ENCODE measurements at regions not wholly inside any gene's neighbourhood (a gene's known extent, or its start where the extent isn't known, plus 50 kb on each side); places are given as distances from the start of the nearest gene placed in this dataset.
"Not testable (repeated sequence)": the region's sequence is repeated elsewhere in the genome, so short reads cannot be mapped to it uniquely, and the experiment has no call there.

DNA sequence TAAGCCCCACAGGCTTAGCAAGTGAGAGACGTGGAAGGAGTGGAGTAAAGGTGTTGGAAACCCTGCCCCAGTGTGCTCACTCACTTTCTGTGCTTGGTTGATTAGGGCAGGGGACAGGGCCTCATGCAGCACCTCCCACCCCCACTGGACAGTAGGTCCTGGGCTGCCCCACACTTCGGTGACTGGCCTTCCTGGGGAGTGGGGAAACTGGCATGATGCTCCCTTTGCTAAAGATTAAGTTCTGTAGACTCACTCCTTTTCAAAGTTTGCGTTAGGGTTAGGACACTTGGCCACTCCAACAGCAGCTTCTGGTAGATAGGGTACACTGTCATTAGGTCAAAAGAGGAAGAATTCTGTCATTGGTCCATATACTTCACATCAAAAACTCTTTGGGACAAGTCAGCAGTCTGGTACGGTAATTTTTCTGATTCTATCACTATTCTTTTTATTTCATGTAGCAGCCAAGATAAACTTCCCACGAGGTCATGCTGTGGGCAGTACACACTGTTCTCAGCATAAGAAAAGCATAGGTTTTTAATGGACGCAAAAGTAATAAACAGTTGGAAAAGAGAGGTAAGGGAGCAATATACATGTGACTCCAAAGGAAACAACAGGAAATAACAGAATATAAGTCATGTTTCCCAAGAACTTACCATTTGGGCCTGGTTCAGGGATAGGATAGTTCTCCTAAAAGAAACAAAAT is 106.6 kb upstream of the TERB2 start:
- DNase-seq (ENCODE audit: low read depth in 2 of 2) = not testable (repeated sequence)

DNA sequence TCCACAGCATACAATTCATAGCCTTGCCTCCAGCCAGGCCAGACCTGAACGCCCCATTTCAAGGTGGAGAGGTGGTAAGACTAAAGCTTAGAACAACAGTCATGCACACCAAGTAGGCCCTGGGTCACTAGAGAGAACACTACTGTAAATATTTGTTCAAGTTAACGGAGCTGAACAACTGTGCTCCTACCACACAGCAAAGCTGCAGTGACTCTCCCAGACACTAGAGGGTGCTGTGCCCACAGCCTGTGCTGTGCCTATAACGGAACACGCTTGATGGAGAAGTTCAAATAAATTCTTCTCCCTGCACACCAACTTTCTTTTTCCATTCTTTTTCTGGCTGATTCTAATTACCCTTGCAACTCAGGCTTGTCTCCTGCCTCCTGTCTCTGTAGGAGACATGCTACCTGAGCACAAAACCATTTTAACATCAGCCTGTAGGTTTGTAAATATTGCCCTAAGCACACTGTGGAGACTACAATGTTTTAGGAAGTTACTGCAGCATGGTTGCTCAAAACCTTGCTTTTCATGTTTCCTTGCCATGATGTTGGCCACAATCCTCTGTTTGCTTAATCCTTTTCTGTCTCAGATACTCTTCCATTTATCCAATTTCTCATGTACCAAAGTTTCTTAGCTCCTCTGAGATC is 103.1 kb upstream of the TERB2 start:
- peak; percentile 53 to 64 for DNase-seq (ENCODE audit: low read depth in 2 of 2)

DNA sequence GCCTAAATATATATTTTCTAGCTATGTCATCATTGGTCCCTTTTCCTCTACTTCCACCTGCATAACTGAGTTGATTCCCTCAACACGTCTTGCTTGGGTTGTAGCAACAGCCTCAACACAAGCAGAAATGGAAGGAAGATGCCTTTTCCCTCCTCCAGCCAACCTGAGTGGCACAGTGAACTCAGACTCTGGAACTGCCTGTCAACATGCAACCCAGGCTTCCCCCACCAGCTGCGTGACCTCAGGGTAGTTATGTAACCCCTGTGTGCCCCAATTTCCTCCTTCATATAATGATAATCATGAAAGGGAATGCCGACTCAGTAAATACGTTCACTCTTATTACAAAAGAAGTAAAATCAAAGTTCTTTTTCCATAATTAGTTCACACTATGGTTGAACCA is 101.8 kb upstream of the TERB2 start:
- not testable (repeated sequence) for DNase-seq (ENCODE audit: low read depth in 2 of 2)

GRCh38 chr15:44856284-44856683 is 100.2 kb upstream of the TERB2 start:
- DNase-seq (ENCODE audit: low read depth in 2 of 2) = not testable (repeated sequence)

GRCh38 chr15:44857164-44857710 is 99.2 kb upstream of the TERB2 start:
- DNase-seq (ENCODE audit: low read depth in 2 of 2) = not testable (repeated sequence)

DNA sequence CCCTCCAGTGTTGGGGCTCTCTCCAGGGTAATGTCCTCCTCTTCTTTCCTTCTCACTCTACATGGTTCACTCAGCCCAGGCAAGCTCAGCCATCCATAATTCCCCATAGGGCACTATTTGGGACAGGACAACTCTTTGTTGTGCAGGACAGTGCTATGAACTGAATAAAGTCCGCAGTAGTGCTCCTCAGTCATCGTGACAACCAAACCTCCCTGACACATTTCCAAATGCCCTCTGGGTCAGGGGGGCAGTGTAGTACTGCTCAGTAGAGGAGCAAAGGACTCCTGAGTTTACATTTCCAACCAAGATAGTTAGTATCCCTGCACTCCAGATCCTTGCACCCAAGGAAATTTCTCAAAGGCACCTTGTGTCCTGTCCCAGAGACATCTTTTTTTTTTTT is 97.4 kb upstream of the TERB2 start:
- DNase-seq (ENCODE audit: low read depth in 2 of 2) = not testable (repeated sequence)

DNA sequence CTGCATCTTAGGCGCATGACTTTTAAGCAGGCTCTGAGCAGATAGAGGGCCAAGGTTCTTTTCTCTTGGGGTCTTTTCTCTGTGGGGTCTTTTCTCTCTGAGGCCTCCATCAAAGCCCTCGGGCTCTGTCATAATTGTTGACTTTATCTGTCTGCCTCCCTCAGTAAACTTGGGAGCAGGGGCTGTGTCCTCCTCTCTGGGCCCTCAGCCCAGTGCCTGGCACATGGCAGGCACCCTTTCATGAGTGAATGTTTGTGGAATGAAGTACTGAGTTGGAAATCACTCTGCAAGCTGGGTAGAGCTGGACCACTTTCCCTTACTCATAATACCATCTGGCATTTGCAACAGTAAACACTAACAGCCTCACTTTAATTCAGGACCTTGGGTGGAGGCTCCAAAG is 96.3 kb upstream of the TERB2 start:
- DNase-seq (ENCODE audit: low read depth in 2 of 2) = not testable (repeated sequence)

- no peak for DNase-seq (ENCODE audit: low read depth in 2 of 2)
Observed at GRCh38 chr15:44861439-44861910, 95.0 kb upstream of the TERB2 start.

DNA sequence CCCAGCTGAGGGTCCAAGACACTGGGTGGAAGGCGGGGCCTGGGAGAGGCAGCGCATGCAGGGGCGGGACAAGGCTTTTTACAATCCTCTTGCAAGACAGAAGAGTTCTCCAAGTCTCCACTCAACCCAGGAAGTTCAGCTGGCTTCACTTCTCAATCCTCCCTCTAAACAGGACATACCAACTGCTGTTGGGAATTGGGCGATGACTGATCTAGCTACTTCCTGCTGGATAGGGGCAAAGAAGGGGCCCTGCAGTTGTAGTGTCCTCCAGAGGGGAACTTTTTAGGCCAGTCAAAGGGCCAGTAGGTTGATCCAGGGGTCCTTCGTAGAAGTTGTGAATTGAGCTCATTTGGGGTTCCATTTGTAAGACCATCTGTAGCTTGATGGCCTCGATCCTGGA is 94.6 kb upstream of the TERB2 start:
- no peak for DNase-seq (ENCODE audit: low read depth in 2 of 2)

GRCh38 chr15:44862866-44863265 is 93.6 kb upstream of the TERB2 start:
- not testable (repeated sequence) for DNase-seq (ENCODE audit: low read depth in 2 of 2)

DNA sequence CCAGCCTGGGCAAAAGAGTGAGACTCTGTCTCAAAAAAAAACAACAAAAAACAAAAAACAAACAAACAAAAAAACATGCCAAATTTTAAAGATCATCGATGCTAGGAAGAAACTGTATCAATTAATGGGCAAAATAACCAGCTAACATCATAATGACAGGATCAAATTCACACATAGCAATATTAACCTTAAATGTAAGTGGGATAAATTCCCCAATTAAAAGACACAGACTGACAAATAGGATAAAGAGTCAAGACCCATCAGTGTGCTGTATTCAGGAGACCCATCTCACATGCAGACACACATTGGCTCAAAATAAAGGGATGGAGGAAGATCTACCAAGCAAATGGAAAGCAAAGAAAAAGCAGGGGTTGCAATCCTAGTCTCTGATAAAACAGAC is 88.4 kb upstream of the TERB2 start:
- not testable (repeated sequence) for DNase-seq (ENCODE audit: low read depth in 2 of 2)

- not testable (repeated sequence) for DNase-seq (ENCODE audit: low read depth in 2 of 2)
Observed at GRCh38 chr15:44870125-44870524, 86.4 kb upstream of the TERB2 start.

DNA sequence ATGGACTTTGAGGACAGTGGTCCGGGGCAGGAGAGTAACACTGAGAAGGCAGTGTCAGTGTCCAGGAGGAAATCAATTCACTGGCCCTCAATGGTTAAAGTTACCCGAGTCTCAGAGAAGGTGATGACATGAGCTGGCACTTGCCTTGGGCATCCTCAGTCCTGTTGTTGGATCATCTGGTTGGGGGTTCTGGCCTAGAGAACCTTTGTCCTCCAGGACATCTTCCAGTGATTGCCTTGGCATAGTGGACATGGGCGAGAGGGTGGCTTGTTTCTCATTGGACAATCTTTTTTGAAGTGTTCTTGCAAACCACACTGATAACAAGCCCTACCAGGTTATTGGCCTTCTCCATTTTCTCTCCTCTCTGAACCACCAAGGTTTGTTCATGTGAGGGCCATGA is 83.4 kb upstream of the TERB2 start:
- no peak for DNase-seq (ENCODE audit: low read depth in 2 of 2)

- DNase-seq (ENCODE audit: low read depth in 2 of 2) = no peak
Observed at GRCh38 chr15:44879066-44879465, 77.4 kb upstream of the TERB2 start.

GRCh38 chr15:44882499-44882968 is 74.0 kb upstream of the TERB2 start:
- DNase-seq (ENCODE audit: low read depth in 2 of 2) = peak; percentile 31

GRCh38 chr15:44883199-44883877 is 73.1 kb upstream of the TERB2 start:
- DNase-seq (ENCODE audit: low read depth in 2 of 2) = no peak

- DNase-seq (ENCODE audit: low read depth in 2 of 2) = not testable (repeated sequence)
Observed at GRCh38 chr15:44898890-44899651, 57.4 kb upstream of the TERB2 start.

GRCh38 chr15:44899775-44900174 is 56.7 kb upstream of the TERB2 start:
- not testable (repeated sequence) for DNase-seq (ENCODE audit: low read depth in 2 of 2)

DNA sequence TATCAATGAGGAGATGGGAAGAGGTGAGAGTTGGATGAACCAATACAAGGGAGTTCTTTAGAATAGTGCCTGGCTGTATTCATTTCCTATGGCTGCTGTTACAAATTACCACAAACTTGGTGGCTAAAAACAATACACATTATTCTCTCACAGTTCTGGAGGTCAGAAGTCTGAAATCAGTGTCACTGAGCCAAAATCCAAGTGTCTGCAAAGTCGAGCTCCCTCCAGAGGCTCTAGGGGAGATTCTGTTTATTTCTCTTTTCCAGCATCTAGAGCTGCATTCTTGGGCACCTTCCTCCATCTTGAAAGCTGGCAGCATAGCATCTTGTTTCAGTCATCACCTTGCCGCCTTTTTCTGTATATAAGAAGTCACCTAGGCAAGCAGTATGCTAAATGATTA is 55.7 kb upstream of the TERB2 start:
- DNase-seq (ENCODE audit: low read depth in 2 of 2) = not testable (repeated sequence)

GRCh38 chr15:44903281-44903680 is 53.2 kb upstream of the TERB2 start:
- DNase-seq (ENCODE audit: low read depth in 2 of 2) = not testable (repeated sequence)

GRCh38 chr15:44904651-44905340 is 51.7 kb upstream of the TERB2 start:
- not testable (repeated sequence) for DNase-seq (ENCODE audit: low read depth in 2 of 2)
